NCI-H146 treated with DMSO at 0.1 percent for 48 hours (cell line): ENCODE measurements at regions not wholly inside any gene's neighbourhood (a gene's known extent, or its start where the extent isn't known, plus 50 kb on each side); places are given as distances from the start of the nearest gene placed in this dataset.

ENCODE experiments used
- DNase-seq: peaks from one replicate; lab custom pipeline; 2025; ENCODE audit not compliant: unreplicated experiment; lab: John Stamatoyannopoulos, UW

- DNase-seq: no peak
Observed at GRCh38 chr20:60269573-60270162, 311.4 kb downstream of the CDH26 start.

DNA sequence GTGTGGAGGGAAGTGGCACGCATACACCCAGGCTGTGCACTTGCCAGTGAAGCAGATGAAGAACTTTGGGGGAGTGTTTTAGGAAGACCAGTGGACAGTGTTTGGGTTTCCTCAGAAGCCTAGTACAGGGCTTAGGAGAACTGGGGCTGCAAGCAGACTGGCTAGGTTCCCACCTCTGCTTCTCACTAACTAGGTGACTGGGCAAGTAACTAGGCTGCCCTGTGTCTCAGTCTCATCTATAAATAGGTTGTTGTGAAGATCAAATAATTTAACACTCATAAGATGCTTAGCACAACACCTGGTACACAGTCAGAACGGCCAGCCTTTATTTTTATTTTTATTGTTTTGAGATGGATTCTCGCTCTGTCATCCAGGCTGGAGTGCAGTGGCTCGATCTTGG, 312.1 kb downstream of the CDH26 start:
- DNase-seq: no peak

- DNase-seq: no peak
Observed at GRCh38 chr20:60271597-60271996, 313.4 kb downstream of the CDH26 start.

DNA sequence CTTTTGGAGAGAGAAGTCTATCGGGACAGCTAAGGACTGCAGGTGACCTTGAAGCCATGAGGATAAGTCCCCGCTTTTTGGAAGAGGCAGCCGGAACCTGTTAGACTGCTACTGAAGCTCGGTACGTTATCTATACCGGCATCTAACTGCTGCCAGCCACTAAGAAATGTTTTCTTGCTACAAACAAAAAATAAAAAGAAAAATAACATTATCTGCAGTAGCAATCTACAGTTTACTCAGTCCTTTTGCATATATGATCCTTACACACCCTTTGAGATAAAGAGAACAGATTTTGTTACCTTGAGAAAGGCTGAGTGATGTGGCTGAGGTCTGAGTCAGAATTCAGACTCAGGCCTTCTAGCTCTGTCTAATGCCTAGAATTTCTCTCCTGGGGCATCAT, 314.6 kb downstream of the CDH26 start:
- no peak for DNase-seq

DNA sequence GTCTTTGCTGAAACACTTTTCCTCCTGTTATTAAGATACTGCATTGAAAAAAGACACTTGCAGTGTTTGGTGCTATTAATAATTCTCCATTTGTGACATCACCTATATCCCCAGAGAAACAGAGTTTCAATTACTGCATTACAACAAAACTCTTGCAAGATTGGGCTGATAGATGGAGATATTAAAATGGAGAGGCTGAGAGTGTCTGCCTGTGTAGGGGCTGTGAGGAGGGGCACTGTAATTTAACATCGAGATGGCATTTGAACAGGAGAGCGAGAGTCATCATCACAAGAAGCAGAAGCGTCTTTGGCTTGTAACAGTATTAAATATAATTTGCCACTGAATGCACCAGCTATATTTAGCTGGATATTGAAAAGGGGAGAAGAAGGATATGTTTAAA, 316.5 kb downstream of the CDH26 start:
- no peak for DNase-seq

DNA sequence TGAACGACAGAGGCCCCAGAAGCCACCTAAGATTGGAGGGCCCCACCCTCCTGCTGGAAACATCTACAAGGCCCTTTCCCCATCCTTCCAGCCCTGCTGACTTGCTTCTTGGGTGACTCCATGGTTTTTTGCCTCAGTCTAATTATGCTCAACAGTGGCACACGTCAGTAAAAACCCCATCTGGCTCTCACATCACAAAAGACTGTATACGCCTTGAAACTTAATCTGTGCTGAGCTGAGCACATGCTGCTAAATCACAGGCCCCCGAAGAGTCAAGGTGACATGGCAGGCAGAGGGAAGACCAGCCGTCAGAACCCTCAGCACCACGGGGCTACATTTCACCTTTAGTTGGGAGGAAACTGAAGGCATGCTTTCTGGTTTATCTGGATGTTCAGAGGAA, 323.1 kb downstream of the CDH26 start:
- no peak for DNase-seq

DNA sequence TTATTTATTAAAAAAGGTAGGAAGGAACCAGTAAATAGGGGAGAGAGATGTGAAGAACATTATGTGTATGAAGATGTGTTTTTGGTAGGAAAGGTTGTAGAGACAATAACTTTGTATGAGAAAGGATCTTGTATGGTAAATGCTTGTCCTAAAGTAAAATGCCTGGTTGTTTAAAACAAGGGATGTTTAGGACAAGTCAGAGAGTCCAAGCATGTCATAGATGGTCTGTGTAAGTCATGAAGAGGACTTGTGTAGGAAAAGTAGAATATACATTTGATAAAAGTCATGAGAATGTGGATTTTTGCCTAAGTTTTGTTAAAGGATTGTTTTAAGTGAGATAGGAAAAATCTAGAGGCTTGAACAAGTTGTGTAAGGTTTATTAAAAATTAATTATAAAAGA, 325.1 kb downstream of the CDH26 start:
- no peak for DNase-seq

DNA sequence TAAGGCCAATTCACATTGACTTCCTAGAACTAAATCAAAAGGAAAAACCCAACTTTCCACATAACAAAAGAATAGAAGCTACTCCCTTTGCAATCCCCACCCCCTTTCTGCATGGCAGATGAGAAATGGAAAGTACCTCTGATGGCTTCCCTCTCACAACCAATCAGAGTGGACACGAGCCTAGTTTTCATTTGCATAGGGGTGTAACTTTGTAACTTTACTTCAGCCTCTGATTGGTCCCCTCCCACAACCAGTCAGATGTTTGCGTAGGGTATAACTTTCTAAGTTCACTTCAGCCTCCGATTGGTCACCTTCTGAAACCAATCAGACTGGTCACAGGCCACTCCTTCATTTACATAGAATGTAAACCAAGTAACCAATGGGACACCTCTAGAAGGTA, 328.5 kb downstream of the CDH26 start:
- DNase-seq: no peak

- no peak for DNase-seq
Observed at GRCh38 chr20:60288945-60289344, 330.7 kb downstream of the CDH26 start.

DNA sequence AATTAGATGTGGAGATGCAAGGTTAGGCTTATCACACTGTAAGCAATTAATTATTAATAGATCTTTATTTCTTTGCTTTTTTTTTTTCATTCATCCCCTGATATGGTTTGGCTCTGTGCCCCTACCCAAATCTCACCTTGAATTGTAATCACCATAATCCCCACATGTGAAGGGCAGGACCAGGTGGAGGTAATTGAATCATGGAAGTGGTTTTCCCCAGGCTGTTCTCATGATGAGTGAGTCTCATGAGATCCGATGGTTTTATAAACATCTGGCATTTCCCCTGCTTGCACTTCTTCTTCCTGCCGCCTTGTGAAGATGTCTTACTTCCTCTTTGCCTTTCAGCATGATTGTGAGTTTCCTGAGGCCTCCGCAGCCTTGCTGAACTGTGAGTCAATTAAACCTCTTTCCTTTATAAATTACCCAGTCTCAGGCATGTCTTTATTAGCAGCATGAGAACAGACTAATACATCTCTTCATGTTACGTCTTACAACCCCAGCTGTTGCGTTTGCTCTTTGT, 333.8 kb downstream of the CDH26 start:
- no peak for DNase-seq

- DNase-seq: no peak
Observed at GRCh38 chr20:60294632-60295031, 336.4 kb downstream of the CDH26 start.

- no peak for DNase-seq
Observed at GRCh38 chr20:60295214-60295613, 337.0 kb downstream of the CDH26 start.

DNA sequence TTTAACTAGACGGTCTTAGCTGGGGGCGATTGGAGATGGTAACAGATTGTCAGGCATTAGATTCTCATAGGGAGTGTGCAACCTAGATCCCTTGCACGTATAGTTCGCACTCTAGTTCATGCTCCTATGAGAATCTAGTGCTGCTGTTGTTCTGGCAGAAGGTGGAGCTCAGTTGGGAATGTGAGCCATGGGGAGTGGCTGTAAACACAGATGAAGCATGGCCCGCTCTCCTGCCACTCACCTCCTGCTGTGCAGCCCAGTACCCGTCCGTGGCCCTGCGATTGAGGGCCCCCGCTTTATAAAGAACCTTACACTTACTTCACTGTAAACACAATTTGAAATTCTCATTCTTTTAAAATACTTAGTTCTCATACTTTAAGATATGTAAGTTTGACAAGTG, 339.4 kb downstream of the CDH26 start:
- DNase-seq: no peak

DNA sequence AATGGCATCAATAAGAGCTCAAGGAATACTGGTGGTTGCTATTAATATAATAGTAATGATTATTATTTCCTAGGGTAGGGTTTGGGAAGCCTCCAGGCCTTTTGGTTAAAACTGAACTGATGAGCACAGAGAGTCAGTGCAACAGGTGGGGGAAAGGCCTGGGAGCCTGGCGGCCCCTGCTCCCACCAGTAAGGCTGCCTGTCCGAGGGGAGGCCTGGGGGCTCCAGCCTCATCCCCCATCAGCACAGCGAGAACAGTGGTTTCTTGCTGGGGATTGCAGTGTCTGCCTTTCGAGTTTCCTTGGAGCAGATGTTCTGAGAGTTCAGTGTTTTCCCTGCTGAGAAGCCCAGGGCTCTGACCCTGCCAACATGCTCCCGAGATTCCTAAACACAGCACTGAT, 340.4 kb downstream of the CDH26 start:
- DNase-seq: no peak

GRCh38 chr20:60299951-60300350, 341.7 kb downstream of the CDH26 start:
- no peak for DNase-seq

DNA sequence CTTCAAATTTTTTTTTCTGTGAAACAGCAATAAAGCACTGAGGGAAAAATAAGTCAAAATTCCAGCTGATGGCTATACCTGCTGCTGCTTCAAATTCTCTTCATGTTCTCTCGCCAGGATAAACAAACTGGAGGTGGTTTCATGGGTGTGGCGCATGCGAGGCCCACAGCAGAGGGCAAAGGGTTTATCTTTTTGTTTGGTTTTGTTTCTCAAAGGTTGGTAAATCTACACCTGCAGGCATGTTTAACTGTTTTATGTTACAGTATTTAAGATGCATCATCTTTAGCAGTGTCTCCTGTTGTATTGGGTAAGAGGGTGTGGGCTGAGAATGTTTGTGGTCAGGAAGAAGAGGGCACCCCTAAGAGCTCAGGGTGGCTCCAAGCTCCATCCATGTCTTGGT, 342.2 kb downstream of the CDH26 start:
- no peak for DNase-seq

- DNase-seq: no peak
Observed at GRCh38 chr20:60302875-60303274, 344.7 kb downstream of the CDH26 start.

- DNase-seq: no peak
Observed at GRCh38 chr20:60304026-60304590, 345.9 kb downstream of the CDH26 start.

- DNase-seq: no peak
Observed at GRCh38 chr20:60304931-60305330, 346.7 kb downstream of the CDH26 start.

DNA sequence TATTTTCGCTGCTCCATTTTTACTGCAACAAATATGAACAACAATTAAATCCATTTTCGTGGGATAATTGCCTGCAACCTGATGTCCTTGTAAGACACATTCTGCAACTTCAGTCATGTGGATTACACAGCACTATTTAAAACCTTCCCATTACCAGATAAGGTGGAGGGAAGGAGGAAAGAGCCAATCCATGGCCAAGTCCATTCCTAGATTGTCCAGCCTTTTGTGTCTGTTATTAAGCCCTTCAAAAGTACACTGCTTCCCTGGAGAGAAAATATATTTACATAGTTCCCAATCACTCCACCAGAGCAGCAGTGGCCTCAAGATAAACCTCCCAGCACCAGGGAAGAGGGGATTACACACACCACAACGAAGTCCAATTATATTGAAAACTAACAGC, 347.9 kb downstream of the CDH26 start:
- peak; percentile 90 for DNase-seq

GRCh38 chr20:60306551-60306950, 348.3 kb downstream of the CDH26 start:
- DNase-seq: no peak

DNA sequence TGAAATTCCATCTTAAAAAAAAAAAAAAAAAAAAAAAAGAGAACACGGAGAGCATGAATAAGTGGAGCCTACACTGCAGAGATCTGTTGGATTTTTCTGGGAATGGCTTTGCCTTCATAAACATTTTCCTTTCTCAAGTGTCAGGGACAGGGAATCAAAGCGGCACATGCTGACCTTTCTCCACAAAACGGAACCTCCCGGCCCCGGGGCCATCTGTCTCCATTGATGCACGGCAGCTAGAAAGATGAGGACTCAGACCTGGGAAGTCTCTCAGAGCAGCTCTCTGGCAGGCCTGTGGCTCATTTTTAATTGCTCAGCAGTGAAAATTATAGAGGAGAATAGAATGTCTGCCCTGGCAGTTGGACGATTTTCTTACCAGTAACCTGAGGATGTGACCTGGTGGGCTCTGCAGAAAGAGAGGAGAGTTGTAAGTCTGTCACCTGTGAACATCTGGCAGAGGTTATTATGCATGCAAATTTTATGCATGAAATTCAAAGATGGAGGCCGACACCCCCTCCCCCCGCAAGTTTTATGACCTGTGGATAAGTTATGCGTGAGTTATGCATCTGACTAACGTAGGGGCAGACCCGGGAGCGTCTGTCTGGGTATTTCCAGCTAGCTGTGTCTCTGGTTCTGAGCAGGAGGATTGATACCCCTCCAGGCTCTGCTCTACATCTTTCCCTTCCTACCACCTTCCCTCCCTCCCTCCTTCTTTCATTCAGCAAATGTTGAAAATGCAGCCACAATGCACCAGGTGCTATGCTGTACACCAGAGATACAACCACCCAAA, 352.5 kb downstream of the CDH26 start:
- DNase-seq: no peak
